Central memory CD4-positive, alpha-beta T cell (primary cell): ENCODE measurements at regions not wholly inside any gene's neighbourhood (a gene's known extent, or its start where the extent isn't known, plus 50 kb on each side); places are given as distances from the start of the nearest gene placed in this dataset.

ENCODE experiments used
- DNase-seq: peaks from one replicate; pipeline ENCODE4 v3.0.0; 2022

DNA sequence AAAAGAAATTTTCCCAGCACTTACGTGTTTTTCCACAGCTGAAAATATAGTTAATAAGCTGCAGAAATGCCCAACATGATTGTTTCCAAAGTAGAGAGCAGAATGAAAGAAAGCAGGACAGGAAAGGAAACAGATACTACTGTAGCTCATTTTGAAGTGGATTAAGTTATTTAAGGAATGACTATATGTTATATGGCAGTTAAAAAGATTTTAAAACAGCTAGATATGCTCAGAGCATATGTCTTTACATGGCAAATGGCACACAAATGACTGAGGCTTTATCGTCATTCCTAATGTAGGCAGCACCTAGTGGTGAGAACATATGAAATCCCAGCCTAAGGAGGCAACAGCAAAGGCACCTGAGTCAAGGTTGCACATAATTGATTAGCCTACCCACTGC lies 106.6 kb upstream of the SEMA6D start:
- no peak for DNase-seq

DNA sequence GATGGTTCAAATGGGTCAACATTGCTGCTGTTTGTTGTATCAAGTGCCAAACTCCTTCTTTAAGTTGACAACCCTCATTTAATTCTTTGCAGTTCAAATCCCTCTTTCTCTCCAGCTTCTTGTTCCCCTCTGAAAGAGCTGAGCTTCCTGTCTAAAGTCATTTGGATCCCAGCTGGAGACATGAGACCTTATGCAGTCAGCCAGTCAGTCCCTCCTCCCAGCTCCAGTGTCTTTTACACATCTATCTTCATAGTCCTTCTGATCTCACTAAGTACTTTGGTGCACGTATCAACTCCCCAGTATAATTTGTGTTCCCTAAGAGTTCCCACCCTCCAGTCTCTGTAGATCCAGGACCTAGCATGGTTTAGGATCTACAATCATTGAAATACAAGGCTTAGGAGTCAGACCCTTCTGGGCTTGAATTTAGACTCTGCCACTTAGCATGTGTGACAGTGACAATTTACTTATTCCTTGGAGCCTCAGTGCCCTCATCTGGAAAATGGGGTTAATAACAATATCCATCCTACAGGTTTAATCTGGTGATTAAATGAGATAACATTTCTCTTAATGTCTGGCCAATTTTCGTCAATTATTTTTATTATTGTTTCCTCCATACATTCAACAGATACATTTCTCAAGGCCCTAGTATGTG lies 102.8 kb upstream of the SEMA6D start:
- no peak for DNase-seq

DNA sequence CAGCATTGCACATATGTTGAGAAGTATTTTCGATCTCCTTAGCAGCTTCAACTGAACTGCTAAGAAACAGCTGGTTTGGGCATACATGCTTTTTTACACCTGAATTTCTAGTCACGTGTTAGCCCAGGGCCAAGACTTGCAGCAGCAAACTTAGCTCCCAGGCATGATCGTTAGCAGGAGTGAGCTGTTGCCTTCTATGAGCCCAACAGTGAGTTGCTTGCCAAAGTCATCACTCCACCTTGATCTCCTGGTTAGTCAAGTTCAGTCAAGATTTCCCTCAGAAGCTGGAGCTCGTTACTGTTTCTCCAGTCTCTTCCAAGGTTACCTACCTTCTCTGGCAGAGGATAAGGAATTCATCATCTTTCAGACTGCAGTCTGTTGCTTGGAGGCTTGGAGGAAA lies 100.4 kb upstream of the SEMA6D start:
- no peak for DNase-seq

DNA sequence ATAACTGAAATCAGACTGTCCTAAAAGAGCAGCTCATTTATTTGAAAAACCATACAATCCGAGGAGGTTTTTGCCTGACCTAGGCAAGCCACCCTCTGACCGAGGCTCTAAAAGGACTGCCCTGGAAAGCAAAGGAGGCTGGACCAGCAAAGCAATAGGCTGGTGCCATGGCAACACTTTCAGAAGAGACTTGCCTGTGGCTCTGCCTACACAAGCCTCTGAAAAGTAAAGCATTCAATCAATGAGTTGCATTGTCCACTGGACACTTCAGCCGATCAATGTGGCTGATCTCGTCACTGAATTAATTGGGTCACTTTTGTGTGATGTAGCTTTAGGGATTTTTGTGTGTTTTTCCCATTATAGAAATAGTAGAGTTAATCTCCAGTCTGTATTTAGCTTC lies 99.1 kb upstream of the SEMA6D start:
- DNase-seq: no peak

DNA sequence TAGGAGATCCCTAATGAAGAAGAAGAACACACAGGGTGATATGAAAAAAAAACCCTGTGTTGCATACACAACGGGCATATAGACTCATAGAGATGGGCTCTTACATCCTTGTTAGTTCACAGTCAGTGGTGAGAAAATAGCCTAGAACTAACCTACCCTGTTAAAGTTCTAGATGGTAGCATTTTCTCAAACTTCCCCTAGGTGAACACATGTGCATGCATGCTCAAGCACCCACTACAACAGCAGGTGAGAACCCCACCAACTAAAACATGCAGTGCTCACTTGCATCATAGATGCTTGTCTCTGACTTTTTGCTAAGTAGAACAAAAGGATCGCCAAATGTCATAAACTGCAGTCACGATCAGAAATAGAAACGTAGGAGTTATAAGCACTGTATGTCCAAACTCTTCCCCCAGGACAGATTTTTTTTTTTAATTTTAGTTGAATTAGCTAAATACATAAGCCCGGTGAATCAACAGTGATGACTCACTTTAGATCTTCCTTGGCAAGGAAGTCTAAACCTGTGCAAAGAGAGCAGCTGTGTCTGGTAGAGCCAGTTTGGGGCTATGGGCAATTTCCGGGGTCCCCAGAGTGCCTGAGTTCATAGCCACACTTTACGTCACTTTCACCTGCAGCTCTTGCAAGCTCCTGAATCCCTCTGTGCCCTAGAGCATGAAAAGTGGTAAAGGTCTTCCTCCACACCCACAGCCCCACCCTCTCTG lies 96.2 kb upstream of the SEMA6D start:
- DNase-seq: no peak

DNA sequence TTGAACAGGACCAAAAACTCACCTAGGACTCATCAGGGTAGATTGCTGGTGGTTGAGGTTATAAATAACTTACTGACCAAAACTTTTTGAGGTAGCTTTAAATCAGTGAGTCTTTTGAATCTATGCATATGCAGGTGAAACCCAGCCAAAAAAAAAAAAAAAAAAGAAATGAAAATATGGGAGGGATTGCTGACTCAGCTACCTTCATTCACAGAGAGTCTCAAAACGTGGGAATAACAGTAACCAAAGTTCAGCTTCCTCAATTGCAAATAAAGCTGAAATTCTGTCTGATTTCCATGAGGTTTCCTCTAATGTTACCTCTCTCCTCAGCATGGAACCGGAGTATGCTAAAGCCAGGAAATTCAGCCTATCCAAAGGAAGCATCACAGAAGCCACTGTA lies 95.2 kb upstream of the SEMA6D start:
- DNase-seq: no peak

DNA sequence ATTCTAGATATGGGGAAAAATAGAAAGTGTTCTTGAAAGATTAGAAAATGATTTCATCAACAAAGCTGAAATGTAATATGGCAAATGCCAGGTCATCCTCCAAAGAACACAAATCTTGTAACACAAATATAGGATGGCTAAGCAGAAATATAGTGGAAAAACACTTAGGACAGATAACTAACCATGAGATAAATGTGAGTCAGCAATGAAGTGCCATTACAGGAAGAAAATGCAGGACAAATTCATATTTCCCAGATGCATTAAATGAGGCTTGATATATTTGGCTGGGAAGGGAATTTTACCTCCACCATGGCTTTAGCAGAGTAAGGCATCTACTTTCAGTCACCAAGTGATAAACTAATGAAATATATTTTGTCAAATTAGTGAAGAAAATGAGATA lies 92.8 kb upstream of the SEMA6D start:
- no peak for DNase-seq

DNA sequence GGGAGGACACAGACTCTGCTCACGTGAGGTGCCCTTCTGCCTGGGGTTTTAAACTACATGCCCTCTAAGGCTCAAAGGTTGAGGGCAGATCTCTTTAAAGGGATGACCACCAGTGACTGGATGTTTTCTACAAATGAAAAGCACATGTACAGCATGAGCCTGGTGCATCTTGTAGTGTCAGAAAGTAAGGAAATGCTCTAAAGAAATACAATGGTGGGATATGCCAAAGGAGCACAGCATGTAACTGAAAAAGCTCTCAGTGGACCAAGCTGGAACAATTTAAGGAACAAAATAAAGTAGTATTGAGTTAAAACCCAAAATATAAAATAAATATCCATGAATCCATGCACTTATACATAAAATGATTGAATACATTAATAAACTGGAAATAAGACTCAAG lies 78.3 kb upstream of the SEMA6D start:
- no peak for DNase-seq

DNA sequence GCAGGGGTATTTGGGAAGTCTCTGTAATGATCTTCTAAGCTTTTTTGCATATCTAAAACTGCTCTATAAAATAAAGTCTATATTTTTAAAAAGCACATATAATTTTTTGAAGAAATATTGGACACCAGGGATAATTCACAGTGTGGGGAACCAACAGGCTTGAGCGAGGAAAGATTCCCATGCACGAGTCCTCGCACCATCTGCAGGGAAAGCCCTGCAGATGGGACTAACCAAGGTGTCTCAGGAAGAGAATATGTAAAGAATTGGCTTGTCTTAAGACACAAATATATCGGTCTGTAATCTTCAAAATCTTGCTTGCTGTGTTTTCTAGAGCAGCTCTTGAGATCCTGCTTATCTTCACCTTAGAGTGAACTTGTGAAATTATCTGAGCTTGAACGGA lies 77.2 kb upstream of the SEMA6D start:
- no peak for DNase-seq

DNA sequence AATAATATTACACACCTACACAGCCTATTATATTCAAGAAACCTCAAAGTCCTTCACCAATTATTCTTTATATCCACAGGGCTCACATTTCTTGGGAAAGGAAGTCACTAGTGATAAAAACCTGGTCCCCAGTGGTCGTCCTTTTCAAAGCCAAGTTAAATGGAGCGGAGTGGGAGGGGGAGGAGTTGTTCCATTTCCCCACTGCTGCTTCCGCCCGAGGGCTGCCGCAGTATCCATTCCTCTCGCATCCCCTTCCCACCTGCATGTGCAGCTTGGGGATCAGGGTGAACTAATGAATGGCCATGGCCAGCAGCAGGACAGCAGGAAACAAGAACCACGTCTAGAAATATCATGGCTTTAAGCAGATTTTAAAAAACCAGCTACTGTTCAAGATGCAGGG lies 76.4 kb upstream of the SEMA6D start:
- DNase-seq: no peak

DNA sequence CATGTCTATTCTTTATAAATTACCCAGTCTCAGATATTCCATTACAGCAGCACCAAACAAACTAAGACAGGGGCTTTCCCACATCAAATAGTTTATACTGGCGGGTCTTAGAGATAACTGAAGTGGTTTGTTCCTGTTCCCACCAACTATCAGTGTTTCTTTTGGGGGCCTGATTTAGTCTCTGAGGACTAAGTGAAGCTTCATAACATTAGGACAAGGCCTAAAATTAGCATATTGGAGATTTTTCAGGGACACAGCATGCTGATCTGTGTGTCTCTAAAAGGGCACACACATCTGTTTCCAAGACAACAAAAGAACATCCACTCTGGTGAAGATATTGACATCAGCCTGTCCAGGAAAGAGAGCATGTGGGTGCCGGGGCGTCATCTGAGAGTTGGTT lies 72.6 kb upstream of the SEMA6D start:
- DNase-seq: no peak

DNA sequence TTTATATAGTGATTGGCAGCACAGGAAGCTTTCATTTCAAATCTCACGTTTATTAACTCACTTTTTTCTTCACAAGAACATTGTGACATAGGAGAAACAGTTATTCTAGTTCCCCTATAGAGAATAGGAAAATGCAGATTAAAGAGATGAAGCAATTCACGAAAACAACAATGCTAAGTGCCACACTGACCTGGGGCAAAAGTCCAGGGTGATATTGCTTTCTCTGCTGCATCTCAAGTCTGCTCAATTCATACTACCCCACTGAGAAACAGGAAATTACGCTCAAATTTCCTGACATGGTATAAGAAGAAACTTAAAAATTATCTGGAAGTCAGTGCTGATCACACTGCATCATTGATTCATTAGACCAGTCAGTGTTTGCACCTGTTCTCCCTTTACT lies 66.7 kb upstream of the SEMA6D start:
- DNase-seq: no peak

DNA sequence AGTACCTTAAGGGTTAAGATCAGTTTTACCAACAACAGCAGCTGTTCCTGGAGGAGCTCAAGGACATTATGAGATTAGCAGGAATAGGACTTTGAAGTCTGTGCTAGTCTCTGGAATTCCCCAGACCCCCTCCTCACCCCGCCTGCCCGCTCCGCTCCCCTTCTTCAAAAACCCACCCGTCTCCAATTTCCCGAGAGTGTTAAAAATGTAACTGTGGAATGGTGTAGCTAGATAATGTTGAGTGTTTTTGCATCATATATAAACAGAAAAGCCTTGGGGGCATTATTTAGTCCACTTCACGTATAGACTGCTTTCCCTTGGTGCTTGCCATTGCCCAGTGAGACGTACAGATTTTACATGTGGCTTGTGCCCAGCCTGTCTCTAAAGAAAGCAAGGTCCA lies 65.0 kb upstream of the SEMA6D start:
- DNase-seq: no peak

DNA sequence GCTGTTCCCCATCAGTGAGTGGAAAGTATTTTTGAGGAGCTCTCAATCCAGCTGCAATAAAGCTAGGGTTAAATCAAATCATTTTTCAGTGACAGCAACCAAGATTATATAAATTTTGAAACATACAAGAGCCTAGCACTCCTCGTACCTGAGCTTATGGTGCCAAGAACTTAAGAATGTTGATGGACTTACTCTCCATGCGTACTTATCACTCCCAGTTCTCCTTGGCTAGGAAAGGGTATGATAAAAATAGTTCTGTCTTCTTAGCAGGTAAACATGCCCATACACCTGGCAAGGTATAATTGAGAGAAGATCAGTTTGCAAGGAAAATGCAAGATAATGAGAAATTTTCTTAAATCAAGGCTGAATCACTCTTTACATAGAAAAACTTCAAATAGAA lies 64.5 kb upstream of the SEMA6D start:
- DNase-seq: no peak

DNA sequence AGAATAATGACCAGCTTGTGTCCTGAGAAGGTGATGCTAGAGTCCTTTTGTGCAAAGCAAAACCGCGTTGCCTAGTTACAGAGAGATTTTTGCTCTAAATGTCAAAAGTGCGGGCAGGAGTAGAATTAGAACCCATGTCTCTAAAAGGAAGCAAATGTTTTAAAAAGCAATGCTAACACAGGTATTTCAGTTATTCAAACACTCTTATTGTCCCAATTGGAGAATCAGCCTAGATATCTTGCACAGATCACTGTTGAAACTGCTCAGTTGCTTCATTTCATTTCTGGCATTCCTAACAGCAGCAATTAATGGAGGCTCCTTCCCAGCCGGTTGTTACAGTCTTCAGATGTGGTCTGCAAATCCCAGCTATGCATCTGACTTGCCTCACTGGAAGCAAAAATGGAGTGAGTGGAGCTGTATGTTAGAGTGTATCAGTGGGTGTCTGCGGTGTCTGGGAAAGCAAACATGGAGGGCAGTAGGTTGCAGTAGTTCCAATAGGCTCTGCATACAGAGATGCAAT lies 55.6 kb upstream of the SEMA6D start:
- no peak for DNase-seq

DNA sequence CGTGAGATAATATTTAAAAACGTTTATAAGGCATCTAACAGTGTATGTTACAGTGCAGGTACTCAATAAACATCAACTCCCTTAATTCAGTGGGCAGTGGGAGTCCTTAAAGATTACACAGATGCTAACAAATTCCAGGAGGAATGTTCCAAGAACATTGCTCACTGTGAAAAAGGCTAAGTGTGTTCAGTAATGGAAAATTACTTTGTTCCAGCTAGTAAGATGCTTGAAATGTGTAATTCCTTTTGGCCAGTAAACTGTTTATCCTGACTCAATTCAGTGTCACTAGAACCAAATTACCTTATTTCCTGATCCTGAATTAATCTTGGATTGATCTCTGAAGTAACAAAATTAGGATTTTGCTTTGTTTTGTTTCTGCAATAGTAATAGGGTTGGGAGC lies 54.2 kb upstream of the SEMA6D start:
- no peak for DNase-seq
